CD4-positive, alpha-beta T cell treated with Interleukin-4 for 1 hour (primary cell): ENCODE measurements at regions not wholly inside any gene's neighbourhood (a gene's known extent, or its start where the extent isn't known, plus 50 kb on each side); places are given as distances from the start of the nearest gene placed in this dataset.

Experiments used
- DNase-seq, 2 donors: peaks; one replicate each; pipeline ENCODE4 v3.0.0-alpha.2; 2020 to 2022

DNA sequence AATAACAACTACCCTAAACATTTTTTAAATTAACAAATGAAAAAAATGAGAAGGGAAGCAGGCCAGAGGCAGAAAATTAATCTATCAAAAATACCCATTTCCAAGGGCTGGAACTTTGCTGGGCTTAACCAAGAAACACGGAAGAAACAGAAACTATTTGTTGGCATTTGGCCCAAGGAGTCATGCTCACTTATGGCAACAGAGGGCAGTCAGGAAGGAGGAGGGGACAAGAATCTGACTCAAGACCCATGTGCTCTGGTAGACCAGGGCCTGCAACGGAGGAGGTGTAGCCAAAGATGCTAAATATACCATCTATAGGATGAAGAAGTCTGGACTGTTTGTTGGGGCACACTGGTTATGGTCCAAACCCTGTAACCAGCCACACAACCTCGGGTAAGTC, 496.7 kb downstream of the COG6 start:
- no peak for DNase-seq

GRCh38 chr13:40152922-40153321, 497.5 kb downstream of the COG6 start:
- no peak for DNase-seq

DNA sequence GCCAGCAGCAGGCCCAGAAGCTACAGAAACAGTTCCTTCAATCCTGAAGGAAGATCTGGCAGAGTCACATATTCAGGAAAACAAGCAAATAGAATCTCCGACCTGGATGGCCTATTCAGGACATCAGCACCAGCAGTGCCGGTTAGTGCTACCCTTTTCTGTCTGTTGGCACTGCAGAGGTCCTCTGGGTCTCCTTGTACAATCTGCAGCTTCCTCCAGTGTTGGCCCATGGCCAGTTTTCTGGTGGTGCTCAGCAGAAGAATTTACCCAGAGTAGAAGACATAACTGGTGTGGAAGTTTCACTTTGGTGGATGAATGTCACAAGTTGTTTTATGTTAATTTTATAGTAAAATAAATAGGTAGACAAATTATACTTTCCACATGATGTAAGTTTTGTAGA, 498.1 kb downstream of the COG6 start:
- no peak for DNase-seq

DNA sequence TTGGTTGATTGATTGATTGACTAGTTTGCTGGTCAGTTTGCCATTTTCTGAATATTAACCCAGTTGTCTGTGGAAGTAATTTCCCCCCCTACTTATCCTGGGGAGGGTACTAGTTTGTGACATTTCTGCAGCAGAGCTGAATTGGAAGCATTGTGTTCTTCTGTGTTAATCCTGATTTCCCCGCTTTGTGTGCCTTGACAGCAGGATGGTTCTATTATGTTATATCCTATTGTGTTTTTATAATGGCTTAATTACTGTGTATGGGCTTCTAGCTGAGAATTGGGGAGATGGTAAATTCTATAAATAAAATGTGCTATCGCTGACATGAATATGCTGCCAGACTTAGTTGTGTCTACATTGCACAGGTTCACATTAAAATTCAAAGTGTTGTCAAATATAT, 499.7 kb downstream of the COG6 start:
- DNase-seq: no peak

DNA sequence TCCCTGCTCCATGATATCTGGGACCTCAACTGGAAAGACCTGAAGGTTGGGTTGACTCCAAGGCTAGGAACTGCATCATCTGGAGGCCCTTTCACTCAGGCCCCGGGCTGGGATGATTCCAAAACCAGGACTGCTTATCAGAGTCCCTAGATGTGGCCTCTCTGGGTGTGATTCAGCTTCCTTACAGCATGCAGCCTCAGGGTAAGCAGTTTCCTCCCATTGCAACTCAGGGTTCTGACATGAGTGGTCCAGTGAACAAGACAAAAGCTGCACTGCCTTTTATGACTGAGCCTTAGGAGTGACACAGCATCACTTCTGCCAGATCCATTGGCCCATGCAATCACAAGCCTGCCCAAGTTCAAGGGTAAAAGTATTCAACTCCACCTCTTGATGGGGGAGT, 502.8 kb downstream of the COG6 start:
- no peak for DNase-seq

GRCh38 chr13:40158757-40159156, 503.3 kb downstream of the COG6 start:
- DNase-seq: no peak

DNA sequence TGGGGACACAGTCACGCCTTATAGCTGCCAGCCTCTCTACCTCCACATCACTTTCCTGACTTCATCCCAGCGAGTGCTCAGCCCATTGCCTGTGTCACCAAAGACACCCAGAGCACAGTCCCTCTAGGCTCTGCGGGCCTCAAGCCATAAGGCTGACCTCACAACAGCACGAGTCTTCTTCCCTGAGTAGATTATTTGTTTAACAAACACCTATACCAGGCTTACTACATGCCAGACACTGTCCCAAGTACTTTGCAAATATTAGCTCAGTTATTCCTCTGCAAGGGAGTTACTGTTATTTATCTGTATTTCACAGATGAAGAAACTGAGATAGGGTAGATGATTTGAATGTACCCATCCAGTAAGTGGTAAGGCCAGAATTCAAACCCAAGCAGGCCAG, 504.3 kb downstream of the COG6 start:
- DNase-seq: no peak

DNA sequence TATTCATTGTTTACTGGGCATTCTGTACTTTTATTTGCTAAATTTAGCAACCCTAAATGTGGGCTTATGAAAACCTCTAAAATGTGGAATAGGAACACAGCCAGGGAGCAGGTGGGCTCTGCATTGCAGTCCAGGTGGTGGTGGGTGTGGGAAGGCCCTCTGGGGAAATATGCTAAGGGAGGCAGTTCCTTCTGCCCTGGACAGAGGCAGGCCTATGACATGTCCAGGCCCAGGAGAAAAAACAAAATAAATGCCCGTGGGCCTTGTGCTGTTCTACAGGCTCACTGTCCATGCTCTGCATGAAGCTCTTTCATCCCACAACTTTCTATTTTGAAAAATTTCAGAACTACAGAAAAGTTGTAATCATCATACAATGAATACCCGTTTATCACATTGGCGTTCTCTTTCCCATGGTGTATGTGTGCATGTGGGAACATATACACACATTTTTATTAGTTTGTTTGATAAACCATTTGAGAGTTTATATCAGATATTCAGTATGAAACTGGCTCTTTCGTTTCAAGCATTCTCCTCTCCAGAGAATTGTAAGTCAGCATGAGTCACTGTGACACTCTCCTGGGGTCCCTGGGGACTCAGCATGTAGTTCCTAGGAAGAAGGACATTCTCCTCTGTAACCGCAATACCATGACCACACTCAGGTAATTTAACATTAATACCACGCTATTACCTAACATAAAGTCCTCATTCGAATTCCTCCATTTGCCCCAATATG, 505.3 kb downstream of the COG6 start:
- no peak for DNase-seq

DNA sequence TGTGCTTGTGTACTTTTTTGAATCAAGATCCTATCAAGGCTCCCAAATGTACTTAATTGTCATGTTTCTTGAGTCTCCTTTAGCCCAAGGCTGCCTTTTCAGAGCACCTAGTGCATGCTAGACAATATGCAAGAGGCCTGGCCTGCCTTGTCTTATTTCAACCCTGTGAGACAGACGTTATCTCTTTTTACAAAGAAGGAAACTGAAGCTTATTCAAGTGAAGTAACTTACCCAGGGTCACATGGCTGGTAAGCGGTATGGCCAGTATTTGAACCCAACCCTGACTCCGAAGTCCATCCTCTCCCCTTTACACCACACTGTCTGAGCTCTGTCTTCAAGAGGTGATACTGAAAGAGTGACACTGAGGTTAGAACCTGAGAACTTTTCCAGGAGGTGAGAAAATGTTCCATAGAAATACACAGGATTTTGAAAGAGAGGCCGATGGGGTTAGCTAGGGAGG, 505.1 kb downstream of the FOXO1 start:
- no peak for DNase-seq

GRCh38 chr13:40161931-40162330, 504.5 kb downstream of the FOXO1 start:
- DNase-seq: no peak

DNA sequence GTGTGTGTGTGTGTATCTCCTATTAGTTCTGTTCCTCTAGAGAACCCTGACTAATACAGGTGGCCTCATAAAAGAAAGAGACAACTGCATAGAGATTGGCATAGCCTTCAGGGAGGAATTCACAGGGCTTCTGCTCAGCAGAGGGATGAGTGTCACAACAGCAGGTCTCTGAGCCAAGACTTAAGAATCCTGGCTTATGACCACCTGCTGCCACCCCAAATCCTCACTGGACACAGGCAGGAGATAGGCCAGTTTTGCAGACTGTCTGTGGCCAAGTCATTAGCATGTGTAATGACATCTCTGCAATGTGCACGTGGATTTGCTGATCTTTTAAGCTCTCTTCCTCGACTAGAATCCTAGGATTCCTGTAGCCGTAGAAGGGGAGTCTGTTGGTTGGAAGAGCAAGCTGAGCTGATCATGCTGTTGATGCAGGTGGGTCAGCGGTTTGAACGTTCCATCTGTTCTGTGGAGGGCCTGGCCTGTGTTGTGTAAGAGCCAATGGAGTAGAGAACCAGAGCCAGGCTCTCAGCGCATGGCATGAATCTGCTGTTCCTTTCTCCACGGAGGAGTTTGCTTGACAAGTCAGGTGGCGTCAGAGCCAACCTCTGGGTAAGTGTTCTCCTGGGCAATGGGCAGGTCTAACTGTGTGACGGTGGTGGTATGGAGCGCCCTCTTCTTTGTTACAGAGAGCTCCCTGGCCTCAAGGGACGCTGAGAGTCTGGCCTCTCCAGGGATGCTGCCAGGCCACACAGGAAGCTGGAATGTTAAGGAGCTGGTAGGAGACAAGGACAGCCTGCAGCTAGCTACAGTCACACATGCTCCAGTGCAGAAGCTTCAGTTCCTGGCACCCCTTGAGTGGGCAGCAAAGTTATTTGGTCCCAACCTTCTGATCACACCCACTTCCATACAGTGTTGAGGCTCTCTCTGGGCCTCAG, 503.1 kb downstream of the FOXO1 start:
- no peak for DNase-seq

- no peak for DNase-seq
Observed at GRCh38 chr13:40164133-40164532, 502.3 kb downstream of the FOXO1 start.

DNA sequence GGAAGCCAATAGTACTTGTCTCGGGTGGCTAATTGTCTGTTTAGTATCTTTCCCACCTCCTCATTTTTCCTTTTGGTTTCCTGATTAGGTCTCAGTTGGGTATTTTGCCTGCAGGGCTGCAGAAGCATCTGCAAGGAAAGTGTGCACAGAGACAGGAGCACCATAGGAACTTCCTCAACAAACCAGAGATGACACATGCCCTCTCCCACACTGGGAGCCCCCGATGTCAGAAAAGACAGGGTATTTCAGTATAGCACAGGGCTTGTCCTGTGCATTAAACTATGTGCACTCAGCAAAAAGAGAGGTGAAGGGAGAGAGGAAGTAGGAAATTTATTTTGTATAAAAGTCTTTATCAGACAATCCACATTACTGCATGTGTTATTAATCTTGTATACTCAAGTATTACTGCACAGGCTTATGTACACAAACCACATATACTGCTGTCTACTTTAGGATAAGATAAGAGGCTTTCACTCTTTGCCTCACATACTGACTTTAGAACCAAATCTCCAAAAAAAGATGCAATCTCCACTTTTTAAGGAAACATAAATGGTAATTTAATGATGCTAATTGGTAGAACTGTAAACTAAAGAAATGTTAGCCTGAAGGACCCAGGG, 501.0 kb downstream of the FOXO1 start:
- DNase-seq: no peak

GRCh38 chr13:40167327-40167726, 499.1 kb downstream of the FOXO1 start:
- DNase-seq: no peak

- DNase-seq: no peak
Observed at GRCh38 chr13:40168425-40169166, 497.8 kb downstream of the FOXO1 start.

DNA sequence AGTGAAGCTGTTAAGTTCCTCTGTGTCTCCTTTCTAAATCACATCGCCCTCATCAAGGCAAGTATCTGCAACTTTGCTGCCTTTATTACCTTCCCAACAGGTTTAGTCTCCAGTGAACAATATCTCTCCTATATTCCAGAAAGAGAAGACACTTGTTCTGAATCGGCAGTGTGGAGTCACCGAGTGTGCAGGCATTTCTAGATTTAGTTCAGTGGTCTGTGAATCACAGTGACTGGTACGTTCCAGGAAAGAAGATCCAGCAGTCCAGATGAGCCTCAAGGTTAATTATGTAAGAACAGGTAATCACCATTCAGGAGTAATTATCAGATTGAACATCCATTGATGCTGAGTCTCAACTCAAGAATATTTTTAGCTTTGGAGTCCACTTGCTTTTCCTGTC, 497.0 kb downstream of the FOXO1 start:
- no peak for DNase-seq

DNA sequence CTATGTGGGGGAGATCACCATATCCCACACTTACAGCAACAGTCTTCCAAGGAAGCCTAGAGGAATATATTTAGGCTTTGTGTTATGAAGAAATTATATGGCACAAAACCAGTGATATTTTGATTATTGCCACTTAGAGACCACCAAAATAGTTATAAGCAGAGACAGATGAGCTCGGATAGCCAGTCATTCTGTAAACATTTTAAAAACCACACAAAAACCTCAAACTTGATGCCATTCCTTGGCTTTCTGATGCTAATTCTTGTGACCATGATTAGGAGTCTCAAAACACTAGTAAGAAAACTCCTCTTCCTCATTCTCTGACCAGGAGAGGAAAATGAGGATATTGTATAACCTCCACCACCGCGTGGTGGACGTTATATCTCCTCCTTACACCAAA, 496.4 kb downstream of the FOXO1 start:
- no peak for DNase-seq

- DNase-seq: no peak
Observed at GRCh38 chr13:40170982-40171381, 495.5 kb downstream of the FOXO1 start.

- no peak for DNase-seq
Observed at GRCh38 chr13:40171566-40171965, 494.9 kb downstream of the FOXO1 start.

- DNase-seq: no peak
Observed at GRCh38 chr13:40172149-40172591, 494.3 kb downstream of the FOXO1 start.

GRCh38 chr13:40172878-40173277, 493.6 kb downstream of the FOXO1 start:
- DNase-seq: no peak

DNA sequence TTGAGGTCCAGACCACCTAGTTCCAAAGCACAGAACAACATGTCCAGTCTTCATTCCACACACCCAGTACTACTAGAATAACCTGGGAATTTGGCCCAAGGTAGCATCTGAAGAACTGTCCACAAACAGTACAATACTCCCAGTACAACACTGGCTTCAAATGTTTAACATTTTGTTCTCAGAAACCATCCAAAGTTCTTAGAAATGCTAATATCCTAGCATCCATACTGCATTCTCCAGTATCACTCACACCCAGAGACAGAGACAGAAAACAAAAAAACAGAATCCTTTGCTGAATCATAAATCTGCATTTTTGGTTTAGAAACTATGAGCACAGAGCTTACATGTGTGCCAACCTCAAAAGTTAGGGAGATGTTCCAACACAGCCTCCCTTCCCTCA, 490.8 kb downstream of the FOXO1 start:
- no peak for DNase-seq

DNA sequence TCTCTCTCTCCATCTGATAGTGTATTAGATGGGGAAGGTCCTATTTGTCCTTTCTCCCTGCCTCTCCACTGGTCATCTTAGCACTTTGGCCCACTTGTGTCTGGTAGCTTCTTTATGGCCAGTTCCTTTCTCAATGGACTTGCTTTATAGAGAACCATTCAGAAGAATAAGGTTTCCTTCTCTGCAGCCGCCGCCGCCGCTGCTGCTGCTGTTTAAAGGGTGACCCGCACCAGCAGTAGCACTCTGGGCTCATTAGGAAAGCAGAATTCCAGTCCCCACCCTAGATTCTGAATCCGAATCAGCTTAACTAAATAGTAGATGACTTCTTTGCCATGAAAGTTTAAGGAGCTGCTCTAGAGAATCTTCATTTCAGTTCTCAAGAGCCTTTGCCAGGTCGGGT, 490.2 kb downstream of the FOXO1 start:
- DNase-seq: no peak
